ENCODE measurements at regions not wholly inside any gene's neighbourhood (a gene's known extent, or its start where the extent isn't known, plus 50 kb on each side); places are given as distances from the start of the nearest gene placed in this dataset.

- DNase-seq (ENCODE audit: low read depth) = no peak
- no peak overlapping the region for H3K4me3 ChIP-seq (ENCODE audit: low read depth, low read length)
- TF ChIP-seq, protein P1, sequence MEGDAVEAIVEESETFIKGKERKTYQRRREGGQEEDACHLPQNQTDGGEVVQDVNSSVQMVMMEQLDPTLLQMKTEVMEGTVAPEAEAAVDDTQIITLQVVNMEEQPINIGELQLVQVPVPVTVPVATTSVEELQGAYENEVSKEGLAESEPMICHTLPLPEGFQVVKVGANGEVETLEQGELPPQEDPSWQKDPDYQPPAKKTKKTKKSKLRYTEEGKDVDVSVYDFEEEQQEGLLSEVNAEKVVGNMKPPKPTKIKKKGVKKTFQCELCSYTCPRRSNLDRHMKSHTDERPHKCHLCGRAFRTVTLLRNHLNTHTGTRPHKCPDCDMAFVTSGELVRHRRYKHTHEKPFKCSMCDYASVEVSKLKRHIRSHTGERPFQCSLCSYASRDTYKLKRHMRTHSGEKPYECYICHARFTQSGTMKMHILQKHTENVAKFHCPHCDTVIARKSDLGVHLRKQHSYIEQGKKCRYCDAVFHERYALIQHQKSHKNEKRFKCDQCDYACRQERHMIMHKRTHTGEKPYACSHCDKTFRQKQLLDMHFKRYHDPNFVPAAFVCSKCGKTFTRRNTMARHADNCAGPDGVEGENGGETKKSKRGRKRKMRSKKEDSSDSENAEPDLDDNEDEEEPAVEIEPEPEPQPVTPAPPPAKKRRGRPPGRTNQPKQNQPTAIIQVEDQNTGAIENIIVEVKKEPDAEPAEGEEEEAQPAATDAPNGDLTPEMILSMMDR (IDR thresholded peaks at IDR 0.05; ENCODE audit: low read depth, low read length, missing control alignments) = no peak
Observed at GRCh38 chr4:18291256-18291655, 269.7 kb upstream of the LCORL start.

DNA sequence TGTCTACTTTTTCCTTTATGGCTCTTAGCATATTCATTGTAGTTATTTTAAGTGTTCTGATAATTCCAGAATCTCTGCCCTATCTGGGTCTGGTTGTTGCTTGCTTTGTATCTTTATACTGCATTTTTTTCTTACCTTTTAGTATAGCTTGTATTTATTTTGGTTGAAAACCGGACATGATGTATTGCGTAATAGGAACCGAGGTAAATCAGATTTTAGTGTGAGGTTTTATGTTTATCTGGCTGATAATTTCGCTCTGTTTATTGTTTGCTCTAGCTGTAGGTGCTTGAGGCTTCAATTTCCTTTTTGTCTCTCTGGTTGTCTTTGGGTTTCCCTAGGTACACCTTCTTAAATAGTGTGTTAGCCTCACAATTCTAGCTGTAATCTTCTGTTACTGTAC is 263.8 kb upstream of the LCORL start:
- no peak overlapping the region for H3K4me3 ChIP-seq (ENCODE audit: low read depth, low read length)
- DNase-seq (ENCODE audit: low read depth) = no peak
- TF ChIP-seq, protein P1 (IDR thresholded peaks at IDR 0.05; ENCODE audit: low read depth, low read length, missing control alignments) = no peak

DNA sequence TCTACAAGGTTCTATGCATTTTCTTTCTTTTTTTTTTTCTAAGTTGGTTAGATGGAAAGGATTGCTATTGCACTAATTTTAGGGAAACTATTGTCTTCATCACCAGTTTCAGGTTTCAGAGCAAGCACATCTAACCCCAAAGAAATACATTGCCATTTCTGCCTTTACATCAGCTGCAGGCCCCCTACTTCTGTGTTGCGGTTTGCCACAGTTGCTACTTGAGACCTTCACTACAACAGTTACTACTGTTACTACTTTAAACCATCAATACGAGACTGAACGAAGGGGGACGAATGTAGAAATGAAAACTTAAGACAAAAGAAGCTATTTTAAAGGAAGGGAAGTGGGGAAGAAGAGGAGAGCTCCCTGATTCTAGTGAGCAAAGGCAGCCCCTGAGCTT is 256.7 kb upstream of the LCORL start:
- TF ChIP-seq, protein P1 (IDR thresholded peaks at IDR 0.05; ENCODE audit: low read depth, low read length, missing control alignments) = no peak
- H3K4me3 ChIP-seq (ENCODE audit: low read depth, low read length) = no peak overlapping the region
- no peak for DNase-seq (ENCODE audit: low read depth)

DNA sequence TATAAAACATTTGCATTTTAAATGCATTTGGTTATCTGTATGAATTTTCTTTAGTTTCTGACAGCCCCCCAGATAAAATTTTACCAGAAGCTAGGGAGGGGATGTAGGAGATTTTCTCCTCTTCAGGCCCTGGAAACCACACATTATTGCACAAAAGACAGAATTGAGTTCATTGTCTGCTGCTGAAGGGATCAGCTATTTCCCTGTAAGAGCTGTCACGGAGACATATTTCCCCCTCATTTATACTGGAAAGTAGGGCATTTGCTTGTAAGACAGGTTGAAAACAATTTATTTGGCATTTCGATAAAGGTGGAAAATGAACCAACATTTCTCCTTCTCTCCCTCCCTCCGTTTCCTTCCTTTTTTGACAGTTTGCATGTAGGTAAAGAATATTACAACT is 241.3 kb upstream of the LCORL start:
- H3K4me3 ChIP-seq (ENCODE audit: low read depth, low read length) = no peak overlapping the region
- TF ChIP-seq, protein P1 (IDR thresholded peaks at IDR 0.05; ENCODE audit: low read depth, low read length, missing control alignments) = no peak
- no peak for DNase-seq (ENCODE audit: low read depth)

DNA sequence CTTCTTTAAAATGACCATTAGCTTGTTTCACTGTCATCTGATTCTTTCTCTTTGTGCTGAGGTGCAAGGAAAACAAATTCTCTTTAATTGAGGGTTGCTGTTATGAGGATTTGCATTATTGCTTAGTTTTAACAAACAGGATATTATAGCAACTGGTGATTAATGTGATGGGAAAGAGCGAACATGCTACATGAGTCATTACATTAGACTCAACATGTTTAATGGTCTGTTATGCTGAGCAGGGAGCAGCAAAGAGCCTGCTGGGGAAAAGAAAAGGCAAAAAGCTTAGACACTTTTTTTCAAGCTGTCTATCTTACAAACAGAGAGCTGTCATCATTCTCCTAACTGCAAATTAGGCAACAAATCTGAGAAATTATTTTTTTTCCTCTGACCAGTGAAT is 230.5 kb upstream of the LCORL start:
- no peak for DNase-seq (ENCODE audit: low read depth)
- no peak overlapping the region for H3K4me3 ChIP-seq (ENCODE audit: low read depth, low read length)

GRCh38 chr4:18250564-18250963 is 229.0 kb upstream of the LCORL start:
- TF ChIP-seq, protein P1 (IDR thresholded peaks at IDR 0.05; ENCODE audit: low read depth, low read length, missing control alignments) = no peak
- DNase-seq (ENCODE audit: low read depth) = no peak

More for the DNA sequence above, 230.5 kb upstream of the LCORL start:
- TF ChIP-seq, protein P1 (IDR thresholded peaks at IDR 0.05; ENCODE audit: low read depth, low read length, missing control alignments) = no peak

DNA sequence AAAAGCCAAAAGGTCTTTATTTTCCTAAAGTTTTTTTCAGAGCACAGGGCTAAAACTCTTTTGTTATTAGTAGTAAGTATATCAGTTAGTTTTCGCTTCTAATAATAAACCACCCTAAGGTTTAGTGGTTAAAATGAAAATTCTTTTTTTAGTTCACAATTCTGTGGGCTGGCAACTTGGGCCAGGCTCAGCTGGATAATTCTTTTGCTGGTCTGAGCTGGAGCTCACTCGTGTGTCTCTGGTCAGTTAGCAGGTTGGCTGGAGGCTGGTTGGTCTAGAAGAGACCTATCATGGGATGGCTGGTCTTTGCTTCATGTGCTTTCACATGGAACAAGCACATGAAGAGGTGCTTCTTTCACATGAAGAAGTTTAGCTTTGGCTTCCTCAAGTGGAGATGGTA is 227.1 kb upstream of the LCORL start:
- TF ChIP-seq, protein P1 (IDR thresholded peaks at IDR 0.05; ENCODE audit: low read depth, low read length, missing control alignments) = no peak

More at GRCh38 chr4:18250564-18250963, 229.0 kb upstream of the LCORL start:
- H3K4me3 ChIP-seq (ENCODE audit: low read depth, low read length) = no peak overlapping the region

More for the DNA sequence above, 227.1 kb upstream of the LCORL start:
- H3K4me3 ChIP-seq (ENCODE audit: low read depth, low read length) = no peak overlapping the region
- no peak for DNase-seq (ENCODE audit: low read depth)

Data from GM12864 (cell line).